Liver (tissue), 3 donors: ENCODE measurements at regions not wholly inside any gene's neighbourhood (a gene's known extent, or its start where the extent isn't known, plus 50 kb on each side); places are given as distances from the start of the nearest gene placed in this dataset.

Source experiments
- FOXA1 ChIP-seq: IDR thresholded peaks from 2 replicates; pipeline ENCODE4 v1.6.1; 2016; ENCODE audit warnings: antibody characterized with exemption
- GABPA ChIP-seq, 2 donors: IDR thresholded peaks in 1 of 2; conservative IDR thresholded peaks in 1 of 2; 2 replicates each; pipeline ENCODE4 v1.6.1; 2016; ENCODE audit warnings: antibody characterized with exemption in 2 of 2, mild to moderate bottlenecking in 1 of 2, moderate library complexity in 1 of 2
- JUND ChIP-seq, 2 donors: IDR thresholded peaks; 2 replicates each; pipeline ENCODE4 v1.6.1; 2016; ENCODE audit warnings: antibody characterized with exemption in 2 of 2
- NR2F2 ChIP-seq: IDR thresholded peaks from 2 replicates; pipeline ENCODE4 v1.6.1; 2016; ENCODE audit warnings: antibody characterized with exemption
- RAD21 ChIP-seq, 2 donors: IDR thresholded peaks; 2 replicates each; pipeline ENCODE4 v1.6.1; 2016; ENCODE audit warnings: antibody characterized with exemption in 2 of 2, mild to moderate bottlenecking in 2 of 2
- RXRA ChIP-seq, 2 donors: IDR thresholded peaks; 2 replicates each; pipeline ENCODE4 v1.6.1; 2017 to 2018; ENCODE audit warnings: antibody characterized with exemption in 2 of 2, mild to moderate bottlenecking in 1 of 2
- SP1 ChIP-seq: IDR thresholded peaks from 2 replicates; pipeline ENCODE4 v1.6.1; 2018; ENCODE audit warnings: antibody characterized with exemption, mild to moderate bottlenecking
- TAF1 ChIP-seq: conservative IDR thresholded peaks from 2 replicates; pipeline ENCODE4 v1.6.1; 2016; ENCODE audit warnings: antibody characterized with exemption, mild to moderate bottlenecking
- TF ChIP-seq, protein P1 (sequence below): IDR thresholded peaks from 2 replicates; pipeline ENCODE4 v1.6.1; 2016; ENCODE audit warnings: antibody characterized with exemption
- TF ChIP-seq, protein P2 (sequence below): fragments of 150-350 bp; IDR thresholded peaks from 2 replicates; pipeline ENCODE4 v1.5.1; 2017; ENCODE audit warnings: improper control_type of control experiment, low read depth, low read length; ENCODE audit not compliant: missing input control
- TF ChIP-seq, protein P3 (sequence below): IDR thresholded peaks from 2 replicates; pipeline ENCODE4 v1.6.1; 2016; ENCODE audit warnings: antibody characterized with exemption, mild to moderate bottlenecking
- TF ChIP-seq, protein P4 (sequence below): IDR thresholded peaks from 2 replicates; pipeline ENCODE4 v1.6.1; 2016; ENCODE audit warnings: antibody characterized with exemption
- donor health status: healthy.
- donor health status: healthy.

- TF ChIP-seq, protein P1, sequence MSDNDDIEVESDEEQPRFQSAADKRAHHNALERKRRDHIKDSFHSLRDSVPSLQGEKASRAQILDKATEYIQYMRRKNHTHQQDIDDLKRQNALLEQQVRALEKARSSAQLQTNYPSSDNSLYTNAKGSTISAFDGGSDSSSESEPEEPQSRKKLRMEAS: no peak
- TF ChIP-seq, protein P2, sequence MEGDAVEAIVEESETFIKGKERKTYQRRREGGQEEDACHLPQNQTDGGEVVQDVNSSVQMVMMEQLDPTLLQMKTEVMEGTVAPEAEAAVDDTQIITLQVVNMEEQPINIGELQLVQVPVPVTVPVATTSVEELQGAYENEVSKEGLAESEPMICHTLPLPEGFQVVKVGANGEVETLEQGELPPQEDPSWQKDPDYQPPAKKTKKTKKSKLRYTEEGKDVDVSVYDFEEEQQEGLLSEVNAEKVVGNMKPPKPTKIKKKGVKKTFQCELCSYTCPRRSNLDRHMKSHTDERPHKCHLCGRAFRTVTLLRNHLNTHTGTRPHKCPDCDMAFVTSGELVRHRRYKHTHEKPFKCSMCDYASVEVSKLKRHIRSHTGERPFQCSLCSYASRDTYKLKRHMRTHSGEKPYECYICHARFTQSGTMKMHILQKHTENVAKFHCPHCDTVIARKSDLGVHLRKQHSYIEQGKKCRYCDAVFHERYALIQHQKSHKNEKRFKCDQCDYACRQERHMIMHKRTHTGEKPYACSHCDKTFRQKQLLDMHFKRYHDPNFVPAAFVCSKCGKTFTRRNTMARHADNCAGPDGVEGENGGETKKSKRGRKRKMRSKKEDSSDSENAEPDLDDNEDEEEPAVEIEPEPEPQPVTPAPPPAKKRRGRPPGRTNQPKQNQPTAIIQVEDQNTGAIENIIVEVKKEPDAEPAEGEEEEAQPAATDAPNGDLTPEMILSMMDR: no peak
- TF ChIP-seq RXRA (IDR thresholded peaks at IDR 0.05) (no peak), RAD21 (IDR thresholded peaks at IDR 0.05) (no peak), SP1 (no peak), NR2F2 (no peak), FOXA1 (no peak), TAF1 (no peak), GABPA (IDR thresholded peaks at IDR 0.05 in 1 of 2, conservative IDR thresholded peaks at IDR 0.05 in 1 of 2) (no peak), JUND (IDR thresholded peaks at IDR 0.05) (no peak)
- TF ChIP-seq, protein P3, sequence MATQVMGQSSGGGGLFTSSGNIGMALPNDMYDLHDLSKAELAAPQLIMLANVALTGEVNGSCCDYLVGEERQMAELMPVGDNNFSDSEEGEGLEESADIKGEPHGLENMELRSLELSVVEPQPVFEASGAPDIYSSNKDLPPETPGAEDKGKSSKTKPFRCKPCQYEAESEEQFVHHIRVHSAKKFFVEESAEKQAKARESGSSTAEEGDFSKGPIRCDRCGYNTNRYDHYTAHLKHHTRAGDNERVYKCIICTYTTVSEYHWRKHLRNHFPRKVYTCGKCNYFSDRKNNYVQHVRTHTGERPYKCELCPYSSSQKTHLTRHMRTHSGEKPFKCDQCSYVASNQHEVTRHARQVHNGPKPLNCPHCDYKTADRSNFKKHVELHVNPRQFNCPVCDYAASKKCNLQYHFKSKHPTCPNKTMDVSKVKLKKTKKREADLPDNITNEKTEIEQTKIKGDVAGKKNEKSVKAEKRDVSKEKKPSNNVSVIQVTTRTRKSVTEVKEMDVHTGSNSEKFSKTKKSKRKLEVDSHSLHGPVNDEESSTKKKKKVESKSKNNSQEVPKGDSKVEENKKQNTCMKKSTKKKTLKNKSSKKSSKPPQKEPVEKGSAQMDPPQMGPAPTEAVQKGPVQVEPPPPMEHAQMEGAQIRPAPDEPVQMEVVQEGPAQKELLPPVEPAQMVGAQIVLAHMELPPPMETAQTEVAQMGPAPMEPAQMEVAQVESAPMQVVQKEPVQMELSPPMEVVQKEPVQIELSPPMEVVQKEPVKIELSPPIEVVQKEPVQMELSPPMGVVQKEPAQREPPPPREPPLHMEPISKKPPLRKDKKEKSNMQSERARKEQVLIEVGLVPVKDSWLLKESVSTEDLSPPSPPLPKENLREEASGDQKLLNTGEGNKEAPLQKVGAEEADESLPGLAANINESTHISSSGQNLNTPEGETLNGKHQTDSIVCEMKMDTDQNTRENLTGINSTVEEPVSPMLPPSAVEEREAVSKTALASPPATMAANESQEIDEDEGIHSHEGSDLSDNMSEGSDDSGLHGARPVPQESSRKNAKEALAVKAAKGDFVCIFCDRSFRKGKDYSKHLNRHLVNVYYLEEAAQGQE: no peak
- TF ChIP-seq, protein P4, sequence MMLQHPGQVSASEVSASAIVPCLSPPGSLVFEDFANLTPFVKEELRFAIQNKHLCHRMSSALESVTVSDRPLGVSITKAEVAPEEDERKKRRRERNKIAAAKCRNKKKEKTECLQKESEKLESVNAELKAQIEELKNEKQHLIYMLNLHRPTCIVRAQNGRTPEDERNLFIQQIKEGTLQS: no peak
Observed at GRCh38 chr5:56617998-56618397, 197.4 kb upstream of the MAP3K1 start.
